Sigmoid colon (tissue), 4 donors: ENCODE measurements at regions not wholly inside any gene's neighbourhood (a gene's known extent, or its start where the extent isn't known, plus 50 kb on each side); places are given as distances from the start of the nearest gene placed in this dataset.

Experiments used
- EP300 ChIP-seq, 4 donors: sonication (generic); formaldehyde crosslinking; IDR thresholded peaks; one replicate each; pipeline ENCODE4 v1.6.1; 2017; ENCODE audit warnings: antibody characterized with exemption in 4 of 4
- TF ChIP-seq, protein P1 (sequence below), 4 experiments: fragments of 450-650 bp in 3 of 4; fragments of 200-600 bp in 1 of 4; IDR thresholded peaks; one replicate each; pipeline ENCODE4 v1.5.1; 2016 to 2019; ENCODE audit warnings: antibody characterized with exemption in 4 of 4, mild to moderate bottlenecking in 3 of 4, moderate library complexity in 2 of 4

DNA sequence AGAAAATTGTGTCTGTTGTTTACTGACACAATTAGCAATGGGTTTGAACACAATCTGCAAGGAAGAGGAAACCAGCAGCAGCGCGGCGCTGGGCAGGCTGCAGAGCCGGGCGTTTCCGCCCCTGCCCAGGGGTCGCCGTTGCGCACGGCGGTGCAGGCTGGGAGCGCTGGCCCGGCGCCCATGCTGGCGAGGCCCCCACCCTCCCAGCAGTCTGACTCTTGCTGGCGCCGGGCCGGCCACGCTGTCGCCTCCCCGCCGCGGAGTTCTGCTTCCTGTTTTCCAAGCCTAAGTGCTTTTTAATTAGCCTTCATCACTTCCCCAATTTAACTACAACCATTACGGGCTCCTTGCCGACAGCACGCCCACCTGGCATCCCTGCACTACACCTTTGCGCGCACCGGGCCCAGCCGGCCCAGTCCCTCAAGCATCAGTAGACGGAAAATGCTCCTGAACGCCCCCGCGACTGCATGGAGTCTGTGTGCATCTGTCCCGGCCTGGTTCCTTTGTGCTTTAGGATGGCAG lies 212.1 kb downstream of the GXYLT1 start:
- no peak for TF ChIP-seq EP300 (IDR thresholded peaks at IDR 0.05)
- TF ChIP-seq, protein P1, sequence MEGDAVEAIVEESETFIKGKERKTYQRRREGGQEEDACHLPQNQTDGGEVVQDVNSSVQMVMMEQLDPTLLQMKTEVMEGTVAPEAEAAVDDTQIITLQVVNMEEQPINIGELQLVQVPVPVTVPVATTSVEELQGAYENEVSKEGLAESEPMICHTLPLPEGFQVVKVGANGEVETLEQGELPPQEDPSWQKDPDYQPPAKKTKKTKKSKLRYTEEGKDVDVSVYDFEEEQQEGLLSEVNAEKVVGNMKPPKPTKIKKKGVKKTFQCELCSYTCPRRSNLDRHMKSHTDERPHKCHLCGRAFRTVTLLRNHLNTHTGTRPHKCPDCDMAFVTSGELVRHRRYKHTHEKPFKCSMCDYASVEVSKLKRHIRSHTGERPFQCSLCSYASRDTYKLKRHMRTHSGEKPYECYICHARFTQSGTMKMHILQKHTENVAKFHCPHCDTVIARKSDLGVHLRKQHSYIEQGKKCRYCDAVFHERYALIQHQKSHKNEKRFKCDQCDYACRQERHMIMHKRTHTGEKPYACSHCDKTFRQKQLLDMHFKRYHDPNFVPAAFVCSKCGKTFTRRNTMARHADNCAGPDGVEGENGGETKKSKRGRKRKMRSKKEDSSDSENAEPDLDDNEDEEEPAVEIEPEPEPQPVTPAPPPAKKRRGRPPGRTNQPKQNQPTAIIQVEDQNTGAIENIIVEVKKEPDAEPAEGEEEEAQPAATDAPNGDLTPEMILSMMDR (IDR thresholded peaks at IDR 0.05), result no peak
